ENCODE measurements at regions not wholly inside any gene's neighbourhood (a gene's known extent, or its start where the extent isn't known, plus 50 kb on each side); places are given as distances from the start of the nearest gene placed in this dataset.

- no peak for TF ChIP-seq CTCF (IDR thresholded peaks at IDR 0.05; ENCODE audit: poor library complexity, severe bottlenecking)
- TF ChIP-seq POLR2AphosphoS5 (IDR thresholded peaks at IDR 0.05): no peak
- TF ChIP-seq TAF1 (IDR thresholded peaks at IDR 0.05; ENCODE audit: low read depth): no peak
Observed at GRCh38 chr2:136217996-136218395, 100.0 kb upstream of the CXCR4 start (continued).

GRCh38 chr2:136215908-136216472 lies 98.0 kb upstream of the CXCR4 start:
- Histone ChIP-seq H2AFZ (ENCODE audit: low read depth, low read length) (no peak overlapping the region), H3K27ac (ENCODE audit: low read length) (no peak overlapping the region), H3K9me2 (ENCODE audit: insufficient read depth, low read length) (no peaks in the 10 kb centered on the region), H3F3A (ENCODE audit: insufficient read depth, low read length, poor library complexity, severe bottlenecking) (no peaks in the 10 kb centered on the region), H3K4me2 (ENCODE audit: low read length) (no peak overlapping the region), H4K20me1 (ENCODE audit: insufficient read depth) (no peaks in the 10 kb centered on the region), H3K79me2 (replicated peaks; ENCODE audit: insufficient read depth, low read length) (no peaks in the 10 kb centered on the region), H3K9ac (ENCODE audit: low read length) (no peak overlapping the region), H3K27me3 (ENCODE audit: insufficient read depth, low read depth, low read length) (no peaks in the 10 kb centered on the region), H3K9me3 (ENCODE audit: low read length) (no peaks in the 10 kb centered on the region), H3K4me3 (ENCODE audit: low read length) (no peak overlapping the region), H3K36me3 (ENCODE audit: insufficient read depth, low read length) (no peaks in the 10 kb centered on the region)
- TF ChIP-seq TAF1 (IDR thresholded peaks at IDR 0.05; ENCODE audit: low read depth) (no peak), SMC3 (conservative IDR thresholded peaks at IDR 0.05; ENCODE audit: poor library complexity) (no peak), RAD21 (conservative IDR thresholded peaks at IDR 0.05) (no peak), POLR2AphosphoS5 (IDR thresholded peaks at IDR 0.05) (no peak), EP300 (conservative IDR thresholded peaks at IDR 0.05; ENCODE audit: poor library complexity, severe bottlenecking) (no peak), EZH2 (IDR thresholded peaks at IDR 0.05; ENCODE audit: borderline replicate concordance, insufficient read depth, low read length, poor library complexity, severe bottlenecking) (no peak), REST (IDR thresholded peaks at IDR 0.05; ENCODE audit: borderline replicate concordance) (no peak), CTCF (IDR thresholded peaks at IDR 0.05; ENCODE audit: poor library complexity, severe bottlenecking) (no peak), MXI1 (conservative IDR thresholded peaks at IDR 0.05; ENCODE audit: poor library complexity, severe bottlenecking) (no peak)

All from neural cell (in vitro differentiated cells).